NCI-H146 treated with DMSO at 0.1 percent for 48 hours (cell line): ENCODE measurements at regions not wholly inside any gene's neighbourhood (a gene's known extent, or its start where the extent isn't known, plus 50 kb on each side); places are given as distances from the start of the nearest gene placed in this dataset.

Source experiments
- DNase-seq: peaks from one replicate; lab custom pipeline; 2025; ENCODE audit not compliant: unreplicated experiment; lab: John Stamatoyannopoulos, UW

GRCh38 chr4:128571747-128572146 lies 237.8 kb upstream of the JADE1 start:
- no peak for DNase-seq

GRCh38 chr4:128570387-128570975 lies 239.0 kb upstream of the JADE1 start:
- DNase-seq = no peak

- no peak for DNase-seq
Observed at GRCh38 chr4:128566693-128567092, 242.8 kb upstream of the JADE1 start.

DNA sequence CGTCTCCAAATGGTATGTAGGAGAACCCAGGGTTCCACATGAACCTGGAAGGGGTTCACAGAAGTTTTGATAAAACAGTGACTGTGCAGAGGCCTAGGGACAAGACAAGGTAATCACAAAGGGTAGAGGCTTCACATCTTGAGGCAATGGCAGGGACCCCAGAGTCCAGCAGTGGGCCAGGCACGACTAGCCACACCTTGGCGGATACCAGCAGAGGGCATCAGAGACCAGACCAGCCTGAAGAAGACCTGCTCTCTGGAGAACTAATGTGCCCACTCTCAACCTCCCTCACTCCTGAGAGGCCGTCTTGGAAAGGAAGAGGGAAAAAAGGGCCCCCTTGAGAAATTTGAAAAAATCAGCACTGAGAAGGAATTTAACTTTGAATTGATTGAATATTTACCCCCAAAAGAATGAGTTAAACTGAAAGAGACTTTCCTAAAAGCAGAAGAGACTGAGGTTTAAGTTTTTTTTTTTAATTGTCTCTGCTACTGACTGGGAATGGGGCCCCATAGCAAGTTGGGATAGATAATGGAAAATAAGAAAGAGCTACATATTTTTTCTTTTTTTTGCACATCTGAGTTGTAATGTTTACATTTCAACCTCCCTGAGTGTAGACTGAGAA lies 243.8 kb upstream of the JADE1 start:
- no peak for DNase-seq

- no peak for DNase-seq
Observed at GRCh38 chr4:128565054-128565453, 244.4 kb upstream of the JADE1 start.

GRCh38 chr4:128564081-128564630 lies 245.3 kb upstream of the JADE1 start:
- DNase-seq = no peak

- DNase-seq = no peak
Observed at GRCh38 chr4:128560754-128561495, 248.6 kb upstream of the JADE1 start.

GRCh38 chr4:128558896-128559679 lies 250.4 kb upstream of the JADE1 start:
- no peak for DNase-seq

GRCh38 chr4:128556756-128557155 lies 252.7 kb upstream of the JADE1 start:
- DNase-seq = no peak

DNA sequence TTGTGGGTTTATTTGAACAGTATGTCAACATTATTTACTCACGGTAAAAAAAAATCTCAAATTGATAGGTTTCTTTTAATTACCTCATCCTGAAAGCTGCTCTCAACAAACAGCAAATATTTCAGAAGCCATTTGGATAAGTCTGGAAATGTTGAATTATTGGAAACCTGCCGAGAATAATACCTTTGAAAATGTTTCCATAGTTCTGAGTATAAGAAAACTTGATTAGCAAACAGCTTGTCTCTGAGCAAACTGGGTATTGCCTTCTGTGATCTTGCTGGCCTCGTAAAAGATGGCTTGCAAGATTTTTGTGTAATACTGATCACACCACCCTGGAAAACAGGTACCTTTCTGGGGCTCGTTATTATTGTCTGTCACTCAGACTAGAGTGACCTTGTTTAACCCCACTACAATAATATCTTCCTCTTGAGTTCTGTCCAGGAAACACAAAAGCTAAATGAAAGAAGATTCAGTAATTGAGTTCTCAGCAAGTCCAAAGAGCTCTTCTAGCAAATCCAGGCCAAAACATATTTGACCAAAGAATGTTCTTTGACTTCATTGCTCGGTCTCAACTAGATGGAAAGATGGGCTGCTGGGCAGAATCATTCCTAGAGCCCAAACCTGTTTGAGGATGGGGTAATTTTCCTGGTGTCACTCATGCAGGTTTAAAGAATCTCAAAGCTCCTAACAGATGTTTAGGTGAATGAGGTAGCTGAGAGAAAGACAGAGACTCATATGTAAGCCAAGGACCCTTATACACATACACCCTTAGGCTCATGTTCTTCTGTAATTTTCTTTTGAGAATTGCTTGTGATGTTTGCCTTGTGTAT lies 255.6 kb upstream of the JADE1 start:
- DNase-seq = no peak

GRCh38 chr4:128552586-128552907 lies 257.0 kb upstream of the JADE1 start:
- DNase-seq = no peak

- DNase-seq = no peak
Observed at GRCh38 chr4:128551280-128551679, 258.2 kb upstream of the JADE1 start.

DNA sequence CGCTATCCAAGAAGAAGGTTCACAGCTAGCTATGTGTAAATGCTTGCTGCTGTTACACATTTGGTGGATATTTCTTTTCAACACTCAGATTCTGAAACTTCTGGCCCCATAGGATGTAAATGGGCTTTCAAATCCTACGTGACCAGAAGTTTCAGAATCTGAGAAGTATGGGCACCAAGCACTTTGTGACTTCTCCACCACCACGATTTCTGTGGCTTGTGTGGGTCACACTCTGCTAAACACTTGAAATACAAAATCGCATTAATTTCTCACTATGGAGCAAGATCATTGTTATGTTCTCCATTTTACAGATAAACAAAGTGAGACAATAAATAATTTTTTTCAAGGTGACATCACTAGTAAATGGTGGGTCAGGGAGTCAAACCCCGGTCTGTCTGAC lies 259.4 kb upstream of the JADE1 start:
- no peak for DNase-seq

- no peak for DNase-seq
Observed at GRCh38 chr4:128549636-128550035, 259.9 kb upstream of the JADE1 start.

- DNase-seq = no peak
Observed at GRCh38 chr4:128548381-128548780, 260.8 kb upstream of the PGRMC2 start.

GRCh38 chr4:128544272-128544671 lies 256.7 kb upstream of the PGRMC2 start:
- no peak for DNase-seq

- no peak for DNase-seq
Observed at GRCh38 chr4:128543696-128544095, 256.1 kb upstream of the PGRMC2 start.

DNA sequence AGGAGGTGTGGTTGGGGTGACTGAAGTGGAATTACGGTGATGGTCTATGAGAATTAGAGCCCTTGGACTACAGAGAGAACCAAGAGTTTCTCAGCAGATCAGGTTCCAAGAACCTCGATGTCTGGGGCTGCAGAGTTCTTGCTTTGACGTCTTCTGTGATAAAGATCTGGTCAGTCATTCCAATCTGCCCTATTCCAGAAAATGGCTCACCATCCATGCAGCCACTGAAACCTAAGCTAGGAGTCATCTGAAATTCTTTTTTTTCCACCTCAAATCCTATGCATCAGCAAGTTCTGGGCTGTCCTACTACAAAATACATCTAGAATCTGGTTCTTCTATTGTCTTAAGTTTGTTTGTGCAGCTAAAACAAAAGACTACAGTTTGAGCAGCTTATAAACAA lies 254.4 kb upstream of the PGRMC2 start:
- DNase-seq = no peak

DNA sequence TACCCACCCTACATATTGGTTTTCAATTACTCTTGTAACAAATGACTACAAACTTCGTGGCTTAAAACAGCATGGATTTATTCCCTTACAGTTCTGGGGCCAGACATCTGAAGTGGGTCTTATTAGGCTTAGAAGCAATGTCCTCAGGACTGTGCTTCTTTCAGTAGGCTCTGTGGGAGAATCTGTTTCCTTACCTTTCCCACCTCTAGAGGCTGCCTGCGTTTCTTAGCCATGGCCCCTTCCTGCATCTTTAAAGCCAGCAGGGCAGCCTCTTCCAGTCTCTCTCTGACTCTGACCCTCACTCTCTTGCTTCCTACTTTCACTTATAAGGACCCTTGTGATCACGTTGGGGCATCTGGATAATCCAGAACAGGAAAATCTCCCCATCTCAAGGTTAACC lies 252.5 kb upstream of the PGRMC2 start:
- no peak for DNase-seq

- no peak for DNase-seq
Observed at GRCh38 chr4:128538111-128538882, 250.7 kb upstream of the PGRMC2 start.
